Mesenchymal stem cell (in vitro differentiated cells and primary cell): ENCODE measurements at regions not wholly inside any gene's neighbourhood (a gene's known extent, or its start where the extent isn't known, plus 50 kb on each side); places are given as distances from the start of the nearest gene placed in this dataset.

Source experiments
- DNase-seq: peaks from one replicate; pipeline ENCODE4 v3.0.0-alpha.2; 2013
- H2AFZ ChIP-seq: one replicate; pipeline ENCODE4 v1.6.1; 2013; ENCODE audit warnings: low read depth, mild to moderate bottlenecking, control low read depth, inconsistent platforms, low read length, moderate library complexity
- H2AK5ac ChIP-seq: 2 replicates; pipeline ENCODE4 v1.6.1; 2013; ENCODE audit warnings: low read length, moderate library complexity, mild to moderate bottlenecking, inconsistent platforms; ENCODE audit not compliant: severe bottlenecking
- H2BK120ac ChIP-seq: one replicate; pipeline ENCODE4 v1.6.1; 2013; ENCODE audit warnings: low read depth, mild to moderate bottlenecking, inconsistent platforms, low read length, moderate library complexity
- H2BK12ac ChIP-seq, 2 experiments: one replicate each; pipeline ENCODE4 v1.6.1; 2013; ENCODE audit warnings: inconsistent platforms in 2 of 2, low read length in 2 of 2, mild to moderate bottlenecking in 2 of 2, moderate library complexity in 2 of 2, control low read depth in 1 of 2
- H2BK15ac ChIP-seq: one replicate; pipeline ENCODE4 v1.6.1; 2013; ENCODE audit warnings: mild to moderate bottlenecking, low read depth, inconsistent platforms; ENCODE audit not compliant: poor library complexity, severe bottlenecking
- H2BK5ac ChIP-seq: 2 replicates; pipeline ENCODE4 v1.6.1; 2013; ENCODE audit warnings: low read depth, mild to moderate bottlenecking, low read length, control low read depth, inconsistent platforms; ENCODE audit not compliant: poor library complexity, severe bottlenecking
- H3K14ac ChIP-seq, 2 experiments: one replicate each; pipeline ENCODE4 v1.6.1; 2013; ENCODE audit warnings: inconsistent platforms in 2 of 2, low read length in 2 of 2, control low read depth in 1 of 2, mild to moderate bottlenecking in 1 of 2, moderate library complexity in 1 of 2
- H3K18ac ChIP-seq, 2 experiments: one replicate each; pipeline ENCODE4 v1.6.1; 2013; ENCODE audit warnings: inconsistent platforms in 2 of 2, low read length in 2 of 2, control low read depth in 1 of 2, low read depth in 1 of 2, mild to moderate bottlenecking in 1 of 2
- H3K23ac ChIP-seq, 2 experiments: one replicate each; pipeline ENCODE4 v1.6.1; 2013; ENCODE audit warnings: inconsistent platforms in 2 of 2, low read length in 2 of 2, mild to moderate bottlenecking in 2 of 2, moderate library complexity in 2 of 2, control low read depth in 1 of 2
- H3K27ac ChIP-seq: 2 replicates; pipeline ENCODE4 v1.5.1; 2013; ENCODE audit warnings: mild to moderate bottlenecking, moderate library complexity, low read length, control low read depth, inconsistent platforms; ENCODE audit not compliant: poor library complexity, severe bottlenecking
- H3K27me3 ChIP-seq, 2 experiments: 2 replicates each; pipeline versions ENCODE4 v1.6.1 to v1.7.0; 2013; ENCODE audit warnings: low read length in 2 of 2, mild to moderate bottlenecking in 2 of 2, moderate library complexity in 2 of 2, control low read depth in 1 of 2, inconsistent platforms in 1 of 2; ENCODE audit not compliant: control insufficient read depth in 1 of 2, insufficient read depth in 1 of 2
- H3K36me3 ChIP-seq, 2 experiments: 2 replicates each; pipeline versions ENCODE4 v1.6.1 to v1.7.0; 2013; ENCODE audit warnings: low read length in 2 of 2, control low read depth in 1 of 2, inconsistent platforms in 1 of 2, low read depth in 1 of 2, mild to moderate bottlenecking in 1 of 2; ENCODE audit not compliant: insufficient read depth in 2 of 2, control insufficient read depth in 1 of 2
- H3K4ac ChIP-seq, 2 experiments: one replicate each; pipeline ENCODE4 v1.6.1; 2013; ENCODE audit warnings: inconsistent platforms in 2 of 2, low read length in 2 of 2, mild to moderate bottlenecking in 2 of 2, moderate library complexity in 2 of 2, control low read depth in 1 of 2, low read depth in 1 of 2
- H3K4me1 ChIP-seq: 2 replicates; pipeline ENCODE4 v1.6.1; 2013; ENCODE audit warnings: low read depth, low read length, control low read depth; ENCODE audit not compliant: control insufficient read depth, insufficient read depth
- H3K4me2 ChIP-seq: 2 replicates; pipeline ENCODE4 v1.6.1; 2013; ENCODE audit warnings: low read length, mild to moderate bottlenecking, inconsistent platforms; ENCODE audit not compliant: poor library complexity, severe bottlenecking
- H3K4me3 ChIP-seq, 2 experiments: 2 replicates each; pipeline versions ENCODE4 v1.5.1 to v1.7.0; 2013; ENCODE audit warnings: low read length in 2 of 2, mild to moderate bottlenecking in 2 of 2, control low read depth in 1 of 2, low read depth in 1 of 2; ENCODE audit not compliant: insufficient read depth in 1 of 2
- H3K79me1 ChIP-seq: replicated peaks from 2 replicates; pipeline ENCODE4 v1.6.1; 2013; ENCODE audit warnings: mild to moderate bottlenecking, control low read depth, low read length, inconsistent platforms; ENCODE audit not compliant: poor library complexity, severe bottlenecking
- H3K9ac ChIP-seq: 2 replicates; pipeline ENCODE4 v1.7.0; 2013; ENCODE audit warnings: mild to moderate bottlenecking, low read length, moderate library complexity
- H3K9me3 ChIP-seq: 2 replicates; pipeline ENCODE4 v1.7.0; 2013; ENCODE audit warnings: mild to moderate bottlenecking, low read length; ENCODE audit not compliant: control insufficient read depth
- H4K8ac ChIP-seq: one replicate; pipeline ENCODE4 v1.6.1; 2013; ENCODE audit warnings: inconsistent platforms, mild to moderate bottlenecking, low read length, moderate library complexity
- H4K91ac ChIP-seq: one replicate; pipeline ENCODE4 v1.6.1; 2013; ENCODE audit warnings: mild to moderate bottlenecking, low read length, inconsistent platforms
- WGBS: methylation state at CpG from one replicate; pipeline ENCODE4 v1.1.7; 2013; ENCODE audit warnings: mixed read lengths; 5-methylcytosine and 5-hydroxymethylcytosine counted together

DNA sequence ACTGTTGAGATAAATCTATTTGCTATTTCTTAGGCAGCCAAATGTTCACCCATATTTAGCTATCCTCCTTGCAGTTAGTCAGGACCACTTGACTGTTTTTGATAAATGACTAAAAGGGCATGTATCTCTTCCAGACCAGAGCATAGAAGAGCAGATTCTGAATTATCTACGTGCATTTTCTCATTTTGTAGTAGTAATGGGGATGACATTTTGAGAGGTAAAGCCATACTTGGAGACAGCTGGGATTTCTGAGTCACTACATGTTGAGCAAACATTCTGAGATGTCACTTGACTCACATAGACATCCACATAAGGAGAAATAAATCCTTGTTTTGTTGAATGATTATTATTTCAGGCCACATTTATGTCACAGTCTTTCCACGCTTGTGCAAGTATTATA is 297.6 kb downstream of the CDH10 start:
- H3K4me3 ChIP-seq, result no peak overlapping the region
- WGBS, result 20% methylated on average over 1 of the region's 2 CpGs

GRCh38 chr5:24351285-24351684 is 293.5 kb downstream of the CDH10 start:
- Histone ChIP-seq H3K79me1 (no peaks in the 10 kb centered on the region), H3K36me3 (no peaks in the 10 kb centered on the region), H3K4me2 (no peak overlapping the region), H3K18ac (no peak overlapping the region), H2BK12ac (no peak overlapping the region), H3K4ac (no peak overlapping the region), H2AFZ (no peak overlapping the region), H3K9me3 (no peaks in the 10 kb centered on the region), H2AK5ac (no peak overlapping the region), H3K14ac (no peak overlapping the region), H3K9ac (no peak overlapping the region), H3K27ac (no peak overlapping the region), H4K8ac (no peak overlapping the region), H3K23ac (no peak overlapping the region), H3K27me3 (no peaks in the 10 kb centered on the region), H2BK5ac (no peak overlapping the region), H2BK15ac (no peak overlapping the region), H3K4me3 (no peak overlapping the region), H4K91ac (no peak overlapping the region), H3K4me1 (no peaks in the 10 kb centered on the region), H2BK120ac (no peak overlapping the region)
- DNase-seq, result no peak
- 90% methylated on average over 2 of the region's 7 CpGs for WGBS

More for the DNA sequence above, 297.6 kb downstream of the CDH10 start:
- H3K4ac ChIP-seq, result no peak overlapping the region
- H3K27ac ChIP-seq, result no peak overlapping the region
- H2BK120ac ChIP-seq, result no peak overlapping the region
- H3K4me2 ChIP-seq, result no peak overlapping the region
- no peak overlapping the region for H2AK5ac ChIP-seq
- H2BK15ac ChIP-seq, result no peak overlapping the region
- H3K4me1 ChIP-seq, result no peaks in the 10 kb centered on the region
- DNase-seq, result peak; percentile 60
- no peak overlapping the region for H2BK5ac ChIP-seq
- H3K36me3 ChIP-seq, result no peaks in the 10 kb centered on the region
- no peak overlapping the region for H4K91ac ChIP-seq
- H3K18ac ChIP-seq, result no peak overlapping the region
- H3K27me3 ChIP-seq, result no peaks in the 10 kb centered on the region
- H4K8ac ChIP-seq, result no peak overlapping the region
- H3K9ac ChIP-seq, result no peak overlapping the region
- no peak overlapping the region for H2BK12ac ChIP-seq
- H3K79me1 ChIP-seq, result no peaks in the 10 kb centered on the region
- no peak overlapping the region for H3K14ac ChIP-seq
- no peak overlapping the region for H3K23ac ChIP-seq
- no peaks in the 10 kb centered on the region for H3K9me3 ChIP-seq
- no peak overlapping the region for H2AFZ ChIP-seq

DNA sequence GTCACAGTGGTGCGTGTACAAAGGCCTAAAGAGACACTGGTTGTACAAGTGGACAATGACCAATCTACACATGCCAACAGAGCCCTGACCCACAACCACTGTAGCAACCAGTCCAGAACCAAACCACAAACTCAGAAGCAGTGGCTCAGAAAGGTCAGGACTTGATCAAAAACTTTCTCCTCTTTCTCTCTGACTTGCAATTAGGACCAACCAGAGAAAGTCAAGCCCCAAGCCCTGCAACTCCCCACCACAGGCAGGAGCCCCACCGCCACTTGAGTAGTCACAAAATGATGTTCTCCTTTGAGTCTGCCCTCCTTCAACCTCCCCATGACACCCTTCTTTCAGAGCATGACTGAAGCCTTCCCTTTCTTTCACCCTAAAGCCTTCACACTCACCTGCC is 291.8 kb downstream of the CDH10 start:
- Histone ChIP-seq H3K27me3 (no peaks in the 10 kb centered on the region), H2BK5ac (no peak overlapping the region), H2AFZ (no peak overlapping the region), H3K18ac (no peak overlapping the region), H2BK12ac (no peak overlapping the region), H3K4me3 (no peak overlapping the region), H2BK120ac (no peak overlapping the region), H3K4ac (no peak overlapping the region), H2BK15ac (no peak overlapping the region), H3K36me3 (no peaks in the 10 kb centered on the region), H3K23ac (no peak overlapping the region), H3K4me1 (no peaks in the 10 kb centered on the region), H4K91ac (no peak overlapping the region), H3K4me2 (no peak overlapping the region), H3K9ac (no peak overlapping the region), H3K14ac (no peak overlapping the region), H3K9me3 (no peaks in the 10 kb centered on the region), H4K8ac (no peak overlapping the region), H3K79me1 (no peaks in the 10 kb centered on the region), H2AK5ac (no peak overlapping the region), H3K27ac (no peak overlapping the region)
- 91% methylated on average over 2 of the region's 2 CpGs for WGBS
- DNase-seq, result no peak

GRCh38 chr5:24353611-24354010 is 291.2 kb downstream of the CDH10 start:
- Histone ChIP-seq H3K27ac (no peak overlapping the region), H3K23ac (no peak overlapping the region), H2BK120ac (no peak overlapping the region), H3K14ac (no peak overlapping the region), H4K8ac (no peak overlapping the region), H3K36me3 (no peaks in the 10 kb centered on the region), H2BK12ac (no peak overlapping the region), H4K91ac (no peak overlapping the region), H3K4me1 (no peaks in the 10 kb centered on the region), H3K18ac (no peak overlapping the region), H3K4me3 (no peak overlapping the region), H2AK5ac (no peak overlapping the region), H2AFZ (no peak overlapping the region), H2BK5ac (no peak overlapping the region), H3K79me1 (no peaks in the 10 kb centered on the region), H3K9ac (no peak overlapping the region), H2BK15ac (no peak overlapping the region), H3K27me3 (no peaks in the 10 kb centered on the region), H3K4me2 (no peak overlapping the region), H3K9me3 (no peaks in the 10 kb centered on the region), H3K4ac (no peak overlapping the region)
- no peak for DNase-seq
